HCT116 (cell line): ENCODE measurements at regions not wholly inside any gene's neighbourhood (a gene's known extent, or its start where the extent isn't known, plus 50 kb on each side); places are given as distances from the start of the nearest gene placed in this dataset.

ENCODE experiments used
- ATAC-seq: fragments of 200-7000 bp; cut with Tn5 transposase; 2 replicates; pipeline ENCODE4 v1.9.1; 2020; ENCODE audit warnings: mild to moderate bottlenecking, moderate library complexity
- BruUV-seq: library from RNA; stranded (reverse); fragments of 400-500 nt; replicated peaks from 2 replicates; lab custom pipeline; 2021; lab: Mats Ljungman, UMichigan
- CTCF ChIA-PET: fragments of 300-600 bp; sonication (Branson Sonifier 250); formaldehyde crosslinking; loops from one replicate; lab custom pipeline; 2021; ENCODE audit warnings: antibody characterized with exemption; lab: Charles Lee
- POLR2A ChIA-PET: fragments of 300-600, 350-600 bp; sonication (Branson Sonifier 250); formaldehyde crosslinking; loops from one replicate; lab custom pipeline; 2021; ENCODE audit warnings: antibody characterized with exemption; lab: Charles Lee
- RAD21 ChIA-PET, 2 experiments: fragments of 300-600 bp; sonication (Branson Sonifier 250); formaldehyde crosslinking; loops; one replicate each; lab custom pipeline; 2023; ENCODE audit warnings: low total read pairs in 2 of 2; ENCODE audit not compliant: uncharacterized antibody in 2 of 2, unreplicated experiment in 2 of 2, low non-redundant PET in 1 of 2; lab: Charles Lee
- DNase-seq: peaks from one replicate; pipeline ENCODE4 v3.0.0-alpha.2; 2010; ENCODE audit warnings: low read depth, low spot score
- H2AFZ ChIP-seq: fragments of 200-600 bp; shearing (Covaris generic), sonication (generic); 2 replicates; pipeline ENCODE4 v1.6.1; 2017; ENCODE audit warnings: low read depth, mixed run types, mixed read lengths, antibody characterized with exemption, low read length; ENCODE audit not compliant: poor library complexity, severe bottlenecking
- H3K27ac ChIP-seq: 2 replicates; pipeline ENCODE4 v1.5.1; 2012; ENCODE audit warnings: low read depth, low read length
- H3K27me3 ChIP-seq: fragments of 200-600 bp; sonication (generic); 2 replicates; pipeline ENCODE4 v1.6.1; 2016; ENCODE audit warnings: mixed run types, low read length, mixed read lengths; ENCODE audit not compliant: insufficient read depth
- H3K36me3 ChIP-seq, 2 experiments: fragments of 200-500 bp in 1 of 2; fragments of 200-600 bp in 1 of 2; sonication (Bioruptor generic) in 1 of 2; sonication (generic) in 1 of 2; 2 replicates each; pipeline versions ENCODE4 v1.5.1 to v1.6.1; 2014 to 2016; ENCODE audit warnings: low read length in 2 of 2, inconsistent platforms in 1 of 2, mixed read lengths in 1 of 2, mixed run types in 1 of 2; ENCODE audit not compliant: insufficient read depth in 2 of 2, control insufficient read depth in 1 of 2
- H3K4me1 ChIP-seq, 2 experiments: fragments of 200-600 bp in 1 of 2; sonication (generic) in 1 of 2; 2 replicates each; pipeline versions ENCODE4 v1.5.1 to v1.6.1; 2012 to 2017; ENCODE audit warnings: low read length in 2 of 2, inconsistent platforms in 1 of 2, mild to moderate bottlenecking in 1 of 2, mixed read lengths in 1 of 2, mixed run types in 1 of 2, moderate library complexity in 1 of 2; ENCODE audit not compliant: insufficient read depth in 2 of 2, control insufficient read depth in 1 of 2
- H3K4me2 ChIP-seq: fragments of 200-600 bp; sonication (generic); 2 replicates; pipeline ENCODE4 v1.6.1; 2017; ENCODE audit warnings: mixed run types, low read length, mixed read lengths
- H3K4me3 ChIP-seq, 2 experiments: fragments of 200-600 bp in 1 of 2; sonication (generic) in 1 of 2; replicated peaks in 1 of 2; 2 replicates each; pipeline ENCODE4 v1.5.1; 2011 to 2016; ENCODE audit warnings: low read length in 2 of 2, control low read depth in 1 of 2, low read depth in 1 of 2, mild to moderate bottlenecking in 1 of 2, mixed read lengths in 1 of 2, mixed run types in 1 of 2
- H3K79me2 ChIP-seq: fragments of 200-600 bp; sonication (generic); 2 replicates; pipeline ENCODE4 v1.6.1; 2017; ENCODE audit warnings: mild to moderate bottlenecking, mixed run types, low read length, moderate library complexity, mixed read lengths; ENCODE audit not compliant: insufficient read depth
- H3K9ac ChIP-seq: fragments of 200-600 bp; sonication (generic); 2 replicates; pipeline ENCODE4 v1.6.1; 2016; ENCODE audit warnings: low read length, mixed read lengths
- H3K9me2 ChIP-seq: fragments of 200-600 bp; sonication (generic), shearing (Covaris generic); 2 replicates; pipeline ENCODE4 v1.6.1; 2017; ENCODE audit warnings: mixed run types, mild to moderate bottlenecking, moderate library complexity; ENCODE audit not compliant: insufficient read depth
- H3K9me3 ChIP-seq, 2 experiments: fragments of 200-500 bp in 1 of 2; fragments of 200-600 bp in 1 of 2; sonication (Bioruptor generic) in 1 of 2; sonication (generic) in 1 of 2; 2 replicates each; pipeline ENCODE4 v1.6.1; 2014 to 2017; ENCODE audit warnings: low read length in 2 of 2, mixed read lengths in 2 of 2, inconsistent platforms in 1 of 2, low read depth in 1 of 2, mild to moderate bottlenecking in 1 of 2, mixed run types in 1 of 2, moderate library complexity in 1 of 2; ENCODE audit not compliant: control insufficient read depth in 1 of 2, insufficient read depth in 1 of 2
- H4K20me1 ChIP-seq: fragments of 200-600 bp; sonication (generic), shearing (Covaris generic); 2 replicates; pipeline ENCODE4 v1.6.1; 2017; ENCODE audit warnings: mixed run types, mild to moderate bottlenecking, moderate library complexity; ENCODE audit not compliant: insufficient read depth
- CEBPB ChIP-seq: IDR thresholded peaks from 2 replicates; pipeline ENCODE4 v1.6.1; 2012; ENCODE audit warnings: low read depth
- CTCF ChIP-seq, 3 experiments: fragments of 200-600 bp in 1 of 3; sonication (generic) in 1 of 3; IDR thresholded peaks in 2 of 3; conservative IDR thresholded peaks in 1 of 3; 2 replicates each; pipeline ENCODE4 v1.5.1; 2012 to 2017; ENCODE audit warnings: low read depth in 2 of 3, low read length in 2 of 3, antibody characterized with exemption in 1 of 3, borderline replicate concordance in 1 of 3, control low read depth in 1 of 3, mild to moderate bottlenecking in 1 of 3, mixed read lengths in 1 of 3, mixed run types in 1 of 3, moderate library complexity in 1 of 3; ENCODE audit not compliant: insufficient read depth in 1 of 3
- EGR1 ChIP-seq: IDR thresholded peaks from 2 replicates; pipeline ENCODE4 v1.6.1; 2012; ENCODE audit warnings: low read depth
- ELF1 ChIP-seq: IDR thresholded peaks from 2 replicates; pipeline ENCODE4 v1.6.1; 2012; ENCODE audit warnings: low read depth, borderline replicate concordance
- EZH2 ChIP-seq: fragments of 200-600 bp; sonication (generic); IDR thresholded peaks from 2 replicates; pipeline ENCODE4 v1.6.1; 2017; ENCODE audit warnings: antibody characterized with exemption, mixed run types
- EZH2phosphoT487 ChIP-seq: fragments of 200-600 bp; IDR thresholded peaks from 2 replicates; pipeline ENCODE4 v1.6.1; 2018; ENCODE audit warnings: antibody characterized with exemption, borderline replicate concordance
- FOSL1 ChIP-seq: IDR thresholded peaks from 2 replicates; pipeline ENCODE4 v1.6.1; 2012; ENCODE audit warnings: low read depth
- JUND ChIP-seq: IDR thresholded peaks from 2 replicates; pipeline ENCODE4 v1.6.1; 2012
- POLR2AphosphoS5 ChIP-seq: IDR thresholded peaks from 2 replicates; pipeline ENCODE4 v1.6.1; 2011; ENCODE audit warnings: mild to moderate bottlenecking, low read depth, low read length, moderate library complexity
- RAD21 ChIP-seq: IDR thresholded peaks from 2 replicates; pipeline ENCODE4 v1.6.1; 2012; ENCODE audit warnings: low read depth, mild to moderate bottlenecking
- SP1 ChIP-seq: IDR thresholded peaks from 2 replicates; pipeline ENCODE4 v1.6.1; 2012; ENCODE audit warnings: low read depth
- SRF ChIP-seq: IDR thresholded peaks from 2 replicates; pipeline ENCODE4 v1.6.1; 2012; ENCODE audit warnings: low read depth
- TCF7L2 ChIP-seq: IDR thresholded peaks from 2 replicates; pipeline ENCODE4 v1.7.0; 2011; ENCODE audit warnings: borderline replicate concordance, inconsistent platforms; ENCODE audit not compliant: insufficient read depth, insufficient read length; ENCODE audit errors: extremely low read depth
- YY1 ChIP-seq: IDR thresholded peaks from 2 replicates; pipeline ENCODE4 v1.6.1; 2011; ENCODE audit warnings: low read length, low read depth, moderate library complexity, mild to moderate bottlenecking; ENCODE audit not compliant: insufficient replicate concordance; ENCODE audit errors: extremely low read depth
- ZBTB33 ChIP-seq: IDR thresholded peaks from 2 replicates; pipeline ENCODE4 v1.6.1; 2011; ENCODE audit warnings: mild to moderate bottlenecking, low read length, moderate library complexity; ENCODE audit not compliant: insufficient replicate concordance; ENCODE audit errors: extremely low read depth
- ZFX ChIP-seq: fragments of 450-650 bp; IDR thresholded peaks from 2 replicates; pipeline ENCODE4 v1.6.1; 2017
- ZNF274 ChIP-seq: fragments of 200-500 bp; sonication (Bioruptor generic); IDR thresholded peaks from 2 replicates; pipeline ENCODE4 v1.6.1; 2014; ENCODE audit warnings: mild to moderate bottlenecking, low read depth, low read length, inconsistent platforms
- intact Hi-C: fragments of 100-400 bp; cut with micrococcal nuclease; formaldehyde crosslinking; loops from 2 replicates; pipeline ENCODE4 v1.10.0; 2022
- TF ChIP-seq, protein P1 (sequence below): IDR thresholded peaks from 2 replicates; pipeline ENCODE4 v1.6.1; 2012
- TF ChIP-seq, protein P2 (sequence below): IDR thresholded peaks from 2 replicates; pipeline ENCODE4 v1.6.1; 2012; ENCODE audit warnings: low read depth
- TF ChIP-seq, protein P3 (sequence below): IDR thresholded peaks from 2 replicates; pipeline ENCODE4 v1.6.1; 2012

GRCh38 chr5:34553581-34553980 lies 102.5 kb upstream of the RAI14 start:
- Histone ChIP-seq H3K4me2 (no peak overlapping the region), H3K27ac (no peak overlapping the region), H3K79me2 (no peaks in the 10 kb centered on the region), H3K9ac (no peak overlapping the region), H3K36me3 (no peaks in the 10 kb centered on the region), H3K9me3 (no peaks in the 10 kb centered on the region), H3K27me3 (no peaks in the 10 kb centered on the region), H4K20me1 (no peaks in the 10 kb centered on the region), H3K9me2 (no peaks in the 10 kb centered on the region), H2AFZ (no peak overlapping the region), H3K4me1 (no peaks in the 10 kb centered on the region), H3K4me3 (no peak overlapping the region)
- CTCF ChIA-PET = no interaction called here
- POLR2A ChIA-PET = no interaction called here
- TF ChIP-seq TCF7L2 (no peak), ZNF274 (no peak), ZFX (no peak), YY1 (no peak), RAD21 (no peak), EZH2phosphoT487 (no peak), EZH2 (no peak), CTCF (IDR thresholded peaks at IDR 0.05 in 2 of 3, conservative IDR thresholded peaks at IDR 0.05 in 1 of 3; ENCODE audit: borderline replicate concordance in 1 of 3, insufficient read depth in 1 of 3, low read depth in 2 of 3, low read length in 2 of 3) (no peak), SP1 (no peak), JUND (no peak), SRF (no peak), POLR2AphosphoS5 (no peak), FOSL1 (no peak), ZBTB33 (no peak), CEBPB (no peak), ELF1 (no peak), EGR1 (no peak)
- TF ChIP-seq, protein P1, sequence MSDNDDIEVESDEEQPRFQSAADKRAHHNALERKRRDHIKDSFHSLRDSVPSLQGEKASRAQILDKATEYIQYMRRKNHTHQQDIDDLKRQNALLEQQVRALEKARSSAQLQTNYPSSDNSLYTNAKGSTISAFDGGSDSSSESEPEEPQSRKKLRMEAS = no peak
- TF ChIP-seq, protein P2, sequence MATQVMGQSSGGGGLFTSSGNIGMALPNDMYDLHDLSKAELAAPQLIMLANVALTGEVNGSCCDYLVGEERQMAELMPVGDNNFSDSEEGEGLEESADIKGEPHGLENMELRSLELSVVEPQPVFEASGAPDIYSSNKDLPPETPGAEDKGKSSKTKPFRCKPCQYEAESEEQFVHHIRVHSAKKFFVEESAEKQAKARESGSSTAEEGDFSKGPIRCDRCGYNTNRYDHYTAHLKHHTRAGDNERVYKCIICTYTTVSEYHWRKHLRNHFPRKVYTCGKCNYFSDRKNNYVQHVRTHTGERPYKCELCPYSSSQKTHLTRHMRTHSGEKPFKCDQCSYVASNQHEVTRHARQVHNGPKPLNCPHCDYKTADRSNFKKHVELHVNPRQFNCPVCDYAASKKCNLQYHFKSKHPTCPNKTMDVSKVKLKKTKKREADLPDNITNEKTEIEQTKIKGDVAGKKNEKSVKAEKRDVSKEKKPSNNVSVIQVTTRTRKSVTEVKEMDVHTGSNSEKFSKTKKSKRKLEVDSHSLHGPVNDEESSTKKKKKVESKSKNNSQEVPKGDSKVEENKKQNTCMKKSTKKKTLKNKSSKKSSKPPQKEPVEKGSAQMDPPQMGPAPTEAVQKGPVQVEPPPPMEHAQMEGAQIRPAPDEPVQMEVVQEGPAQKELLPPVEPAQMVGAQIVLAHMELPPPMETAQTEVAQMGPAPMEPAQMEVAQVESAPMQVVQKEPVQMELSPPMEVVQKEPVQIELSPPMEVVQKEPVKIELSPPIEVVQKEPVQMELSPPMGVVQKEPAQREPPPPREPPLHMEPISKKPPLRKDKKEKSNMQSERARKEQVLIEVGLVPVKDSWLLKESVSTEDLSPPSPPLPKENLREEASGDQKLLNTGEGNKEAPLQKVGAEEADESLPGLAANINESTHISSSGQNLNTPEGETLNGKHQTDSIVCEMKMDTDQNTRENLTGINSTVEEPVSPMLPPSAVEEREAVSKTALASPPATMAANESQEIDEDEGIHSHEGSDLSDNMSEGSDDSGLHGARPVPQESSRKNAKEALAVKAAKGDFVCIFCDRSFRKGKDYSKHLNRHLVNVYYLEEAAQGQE = no peak
- TF ChIP-seq, protein P3, sequence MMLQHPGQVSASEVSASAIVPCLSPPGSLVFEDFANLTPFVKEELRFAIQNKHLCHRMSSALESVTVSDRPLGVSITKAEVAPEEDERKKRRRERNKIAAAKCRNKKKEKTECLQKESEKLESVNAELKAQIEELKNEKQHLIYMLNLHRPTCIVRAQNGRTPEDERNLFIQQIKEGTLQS = no peak
- DNase-seq = no peak
- ATAC-seq = no peak
- RAD21 ChIA-PET = no interaction called here
- no TSS peak for BruUV-seq
- intact Hi-C loops = no loop called here
